Transverse colon (tissue), 4 donors: ENCODE measurements at regions not wholly inside any gene's neighbourhood (a gene's known extent, or its start where the extent isn't known, plus 50 kb on each side); places are given as distances from the start of the nearest gene placed in this dataset.

Experiments
- DNase-seq: peaks from one replicate; pipeline ENCODE4 v3.0.0-alpha.2; 2019
- H3K27ac ChIP-seq, 4 donors: fragments of 200-600 bp; sonication (generic); 2 replicates each; pipeline ENCODE4 v1.5.1; 2016 to 2018; ENCODE audit warnings: inconsistent platforms in 4 of 4
- H3K27me3 ChIP-seq: fragments of 200-600 bp; sonication (generic); 2 replicates; pipeline ENCODE4 v1.5.1; 2017; ENCODE audit warnings: inconsistent platforms
- H3K36me3 ChIP-seq, 4 donors: fragments of 200-600 bp; sonication (generic); 2 replicates each; pipeline ENCODE4 v1.5.1; 2017 to 2019; ENCODE audit warnings: inconsistent platforms in 4 of 4
- H3K4me1 ChIP-seq, 4 donors: fragments of 200-600 bp; sonication (generic); 2 replicates each; pipeline ENCODE4 v1.5.1; 2017 to 2020; ENCODE audit warnings: inconsistent platforms in 4 of 4
- H3K4me3 ChIP-seq, 4 donors: fragments of 200-600 bp; sonication (generic); 1 replicate in 1 of 4; 2 replicates in 3 of 4; pipeline versions ENCODE4 v1.5.1 to v1.6.1; 2017 to 2019; ENCODE audit warnings: inconsistent platforms in 4 of 4
- H3K9me3 ChIP-seq, 2 donors: fragments of 200-600 bp; sonication (generic); 2 replicates each; pipeline ENCODE4 v1.5.1; 2017 to 2019; ENCODE audit warnings: inconsistent platforms in 2 of 2
- EP300 ChIP-seq: sonication (generic); formaldehyde crosslinking; IDR thresholded peaks from one replicate; pipeline ENCODE4 v1.6.1; 2017; ENCODE audit warnings: antibody characterized with exemption, low read depth
- POLR2A ChIP-seq: fragments of 450-650 bp; IDR thresholded peaks from one replicate; pipeline ENCODE4 v1.6.1; 2016; ENCODE audit warnings: antibody characterized with exemption, mild to moderate bottlenecking, moderate library complexity
- POLR2AphosphoS5 ChIP-seq, 3 donors: sonication (generic); formaldehyde crosslinking; IDR thresholded peaks; one replicate each; pipeline ENCODE4 v1.6.1; 2016; ENCODE audit warnings: antibody characterized with exemption in 3 of 3
- WGBS, 2 donors: methylation state at CpG; one replicate each; pipeline ENCODE4 v1.1.5; 2018; ENCODE audit warnings: low coverage in 1 of 2; 5-methylcytosine and 5-hydroxymethylcytosine counted together
- in situ Hi-C, 4 donors: fragments of 200-750 bp; cut with MboI; loops; one replicate each; pipeline versions ENCODE4 v1.15.0 to v1.15.1; 2017; ENCODE audit warnings: low sequenced_read_pairs in 3 of 4, low pct_ligation_motif_present in 1 of 4, low pct_unique_long_range_greater_than_20kb in 1 of 4
- intact Hi-C: fragments of 100-400 bp; cut with DNase I; formaldehyde crosslinking; loops from one replicate; pipeline ENCODE4 v1.15.1; 2023; ENCODE audit warnings: low total_unique reads
- TF ChIP-seq, protein P1 (sequence below), 5 experiments: fragments of 200-600 bp in 3 of 5; fragments of 450-650 bp in 2 of 5; sonication (generic) in 3 of 5; IDR thresholded peaks; 1 replicate in 2 of 5; 2 replicates in 3 of 5; pipeline ENCODE4 v1.5.1; 2016 to 2017; ENCODE audit warnings: antibody characterized with exemption in 5 of 5, inconsistent platforms in 3 of 5, mild to moderate bottlenecking in 2 of 5, moderate library complexity in 1 of 5

DNA sequence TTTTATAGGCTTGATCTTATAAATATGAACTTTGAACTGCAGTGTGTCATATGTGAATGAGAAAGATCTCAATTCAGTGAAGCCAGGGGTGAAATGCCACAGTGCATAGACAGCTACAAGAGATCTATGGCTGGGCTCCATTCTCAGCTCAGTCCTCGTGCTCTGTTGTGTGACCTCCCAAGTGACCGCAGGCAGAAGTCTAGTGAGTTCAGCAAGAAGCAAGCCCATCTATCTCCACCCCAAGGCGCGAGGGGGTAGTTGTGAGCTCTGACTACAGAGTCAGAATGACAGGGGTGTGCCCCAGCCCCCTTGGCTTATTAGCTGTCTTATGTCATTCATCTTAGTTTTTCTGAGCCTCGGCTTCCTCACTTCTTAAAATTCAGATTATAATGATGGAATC, 378.3 kb downstream of the FBXW7 start:
- H3K36me3 ChIP-seq, result no peaks in the 10 kb centered on the region
- no peaks in the 10 kb centered on the region for H3K4me1 ChIP-seq
- in situ Hi-C loops (no loop called here), intact Hi-C loops (no loop called here)
- H3K27ac ChIP-seq, result no peak overlapping the region
- no peaks in the 10 kb centered on the region for H3K27me3 ChIP-seq
- H3K4me3 ChIP-seq, result no peak overlapping the region
- DNase-seq, result no peak
- 78% methylated on average over 3 to 5 of the region's 5 CpGs for WGBS, 2 donors
- TF ChIP-seq POLR2AphosphoS5 (IDR thresholded peaks at IDR 0.05), result no peak
- no peak for TF ChIP-seq EP300
- TF ChIP-seq, protein P1, sequence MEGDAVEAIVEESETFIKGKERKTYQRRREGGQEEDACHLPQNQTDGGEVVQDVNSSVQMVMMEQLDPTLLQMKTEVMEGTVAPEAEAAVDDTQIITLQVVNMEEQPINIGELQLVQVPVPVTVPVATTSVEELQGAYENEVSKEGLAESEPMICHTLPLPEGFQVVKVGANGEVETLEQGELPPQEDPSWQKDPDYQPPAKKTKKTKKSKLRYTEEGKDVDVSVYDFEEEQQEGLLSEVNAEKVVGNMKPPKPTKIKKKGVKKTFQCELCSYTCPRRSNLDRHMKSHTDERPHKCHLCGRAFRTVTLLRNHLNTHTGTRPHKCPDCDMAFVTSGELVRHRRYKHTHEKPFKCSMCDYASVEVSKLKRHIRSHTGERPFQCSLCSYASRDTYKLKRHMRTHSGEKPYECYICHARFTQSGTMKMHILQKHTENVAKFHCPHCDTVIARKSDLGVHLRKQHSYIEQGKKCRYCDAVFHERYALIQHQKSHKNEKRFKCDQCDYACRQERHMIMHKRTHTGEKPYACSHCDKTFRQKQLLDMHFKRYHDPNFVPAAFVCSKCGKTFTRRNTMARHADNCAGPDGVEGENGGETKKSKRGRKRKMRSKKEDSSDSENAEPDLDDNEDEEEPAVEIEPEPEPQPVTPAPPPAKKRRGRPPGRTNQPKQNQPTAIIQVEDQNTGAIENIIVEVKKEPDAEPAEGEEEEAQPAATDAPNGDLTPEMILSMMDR (IDR thresholded peaks at IDR 0.05), result no peak
- no peak for TF ChIP-seq POLR2A
- no peaks in the 10 kb centered on the region for H3K9me3 ChIP-seq

DNA sequence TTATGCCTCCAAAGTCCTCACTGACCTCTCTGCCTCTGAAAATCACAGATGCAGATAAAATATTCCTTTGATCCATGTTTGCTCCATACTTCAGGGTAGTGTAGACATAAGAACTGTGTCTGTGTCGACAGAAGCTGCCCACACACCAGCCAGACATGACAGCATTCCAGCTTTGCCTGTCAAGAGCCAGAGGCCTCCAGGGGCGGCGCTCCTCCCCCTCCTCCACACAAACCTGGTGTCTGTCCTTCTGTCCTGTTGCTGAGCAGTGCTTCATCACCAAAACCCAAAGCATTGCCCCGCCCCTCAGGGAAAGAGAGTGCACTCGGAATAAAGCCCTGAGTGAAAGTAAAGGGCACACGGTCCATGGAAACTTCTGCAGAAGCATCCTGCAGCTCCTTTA, 379.4 kb downstream of the FBXW7 start:
- in situ Hi-C loops, result no loop called here
- no peaks in the 10 kb centered on the region for H3K4me1 ChIP-seq
- WGBS, 2 donors, result 86% methylated on average over 6 of the region's 6 CpGs; no CpG with 5 or more reads in 1 of the 2 donors

DNA sequence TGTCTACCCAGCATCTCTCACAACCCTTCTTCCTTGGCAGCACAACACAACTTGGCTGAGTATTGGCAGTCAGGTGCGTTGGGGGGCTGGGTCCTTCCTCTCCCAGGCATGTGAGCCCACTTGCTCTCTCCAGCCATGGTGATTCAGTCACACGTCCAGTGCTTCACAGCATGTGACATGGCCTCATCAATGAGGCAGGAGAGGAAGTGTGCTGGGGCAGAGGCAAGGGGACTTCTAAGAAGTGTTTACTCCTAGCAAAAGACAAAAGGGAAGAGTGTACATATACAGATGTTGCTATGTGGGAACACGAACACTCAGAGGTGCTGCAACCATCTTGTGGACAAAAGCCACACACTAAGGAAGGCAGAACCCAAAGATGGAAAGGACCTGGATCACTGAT, 380.8 kb downstream of the FBXW7 start:
- Histone ChIP-seq H3K4me3 (no peak overlapping the region), H3K9me3 (no peaks in the 10 kb centered on the region), H3K27ac (no peak overlapping the region), H3K4me1 (no peaks in the 10 kb centered on the region), H3K36me3 (no peaks in the 10 kb centered on the region), H3K27me3 (no peaks in the 10 kb centered on the region)
- intact Hi-C loops, result no loop called here
- in situ Hi-C loops, result no loop called here
- no peak for DNase-seq
- WGBS, 2 donors, result 89% methylated on average over 3 of the region's 3 CpGs; no CpG with 5 or more reads in 1 of the 2 donors
- TF ChIP-seq, protein P1 (IDR thresholded peaks at IDR 0.05), result no peak
- TF ChIP-seq POLR2AphosphoS5 (IDR thresholded peaks at IDR 0.05) (no peak), POLR2A (no peak), EP300 (no peak)

More for the DNA sequence above, 379.4 kb downstream of the FBXW7 start:
- no peak for DNase-seq
- no peaks in the 10 kb centered on the region for H3K27me3 ChIP-seq
- H3K36me3 ChIP-seq, result no peaks in the 10 kb centered on the region
- intact Hi-C loops, result no loop called here
- H3K4me3 ChIP-seq, result no peak overlapping the region
- no peak overlapping the region for H3K27ac ChIP-seq
- no peak for TF ChIP-seq POLR2AphosphoS5 (IDR thresholded peaks at IDR 0.05)
- TF ChIP-seq, protein P1 (IDR thresholded peaks at IDR 0.05), result no peak
- no peak for TF ChIP-seq EP300
- no peak for TF ChIP-seq POLR2A
- no peaks in the 10 kb centered on the region for H3K9me3 ChIP-seq

DNA sequence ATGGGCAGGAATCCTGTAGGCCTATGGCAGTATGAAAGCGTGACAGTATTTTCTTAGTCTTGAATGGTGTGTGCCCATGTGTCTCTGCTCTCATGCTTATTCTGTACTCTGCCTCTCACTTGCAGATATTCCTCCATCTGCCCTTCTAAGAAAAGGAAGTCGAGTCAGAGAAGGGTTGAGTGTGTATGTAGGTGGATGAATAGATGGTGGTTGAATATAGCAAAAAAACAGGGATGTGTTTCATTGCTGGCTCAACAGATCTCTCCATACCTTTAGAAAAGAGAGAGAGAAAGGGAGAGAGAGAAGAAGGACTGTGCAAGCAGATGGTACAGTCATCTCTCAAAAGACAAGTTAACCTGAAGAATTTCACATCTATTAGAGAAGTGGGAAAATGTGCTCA, 381.5 kb downstream of the FBXW7 start:
- WGBS, 2 donors, result 84 to 86% methylated on average over 2 of the region's 2 CpGs
- H3K27ac ChIP-seq, result no peak overlapping the region
- no peak overlapping the region for H3K4me3 ChIP-seq
- in situ Hi-C loops, result no loop called here
- no peak for DNase-seq
- H3K27me3 ChIP-seq, result no peaks in the 10 kb centered on the region
- no peaks in the 10 kb centered on the region for H3K9me3 ChIP-seq
- intact Hi-C loops, result no loop called here
- H3K36me3 ChIP-seq, result no peaks in the 10 kb centered on the region
- H3K4me1 ChIP-seq, result no peaks in the 10 kb centered on the region
- TF ChIP-seq, protein P1 (IDR thresholded peaks at IDR 0.05), result no peak
- TF ChIP-seq POLR2A (no peak), POLR2AphosphoS5 (IDR thresholded peaks at IDR 0.05) (no peak), EP300 (no peak)
